Mesenchymal stem cell (in vitro differentiated cells and primary cell): ENCODE measurements at regions not wholly inside any gene's neighbourhood (a gene's known extent, or its start where the extent isn't known, plus 50 kb on each side); places are given as distances from the start of the nearest gene placed in this dataset.

Experiments
- DNase-seq: peaks from one replicate; pipeline ENCODE4 v3.0.0-alpha.2; 2013
- H2AFZ ChIP-seq: one replicate; pipeline ENCODE4 v1.6.1; 2013; ENCODE audit warnings: low read depth, mild to moderate bottlenecking, control low read depth, inconsistent platforms, low read length, moderate library complexity
- H2AK5ac ChIP-seq: 2 replicates; pipeline ENCODE4 v1.6.1; 2013; ENCODE audit warnings: low read length, moderate library complexity, mild to moderate bottlenecking, inconsistent platforms; ENCODE audit not compliant: severe bottlenecking
- H2BK120ac ChIP-seq: one replicate; pipeline ENCODE4 v1.6.1; 2013; ENCODE audit warnings: low read depth, mild to moderate bottlenecking, inconsistent platforms, low read length, moderate library complexity
- H2BK12ac ChIP-seq, 2 experiments: one replicate each; pipeline ENCODE4 v1.6.1; 2013; ENCODE audit warnings: inconsistent platforms in 2 of 2, low read length in 2 of 2, mild to moderate bottlenecking in 2 of 2, moderate library complexity in 2 of 2, control low read depth in 1 of 2
- H2BK15ac ChIP-seq: one replicate; pipeline ENCODE4 v1.6.1; 2013; ENCODE audit warnings: mild to moderate bottlenecking, low read depth, inconsistent platforms; ENCODE audit not compliant: poor library complexity, severe bottlenecking
- H2BK5ac ChIP-seq: 2 replicates; pipeline ENCODE4 v1.6.1; 2013; ENCODE audit warnings: low read depth, mild to moderate bottlenecking, low read length, control low read depth, inconsistent platforms; ENCODE audit not compliant: poor library complexity, severe bottlenecking
- H3K14ac ChIP-seq, 2 experiments: one replicate each; pipeline ENCODE4 v1.6.1; 2013; ENCODE audit warnings: inconsistent platforms in 2 of 2, low read length in 2 of 2, control low read depth in 1 of 2, mild to moderate bottlenecking in 1 of 2, moderate library complexity in 1 of 2
- H3K18ac ChIP-seq, 2 experiments: one replicate each; pipeline ENCODE4 v1.6.1; 2013; ENCODE audit warnings: inconsistent platforms in 2 of 2, low read length in 2 of 2, control low read depth in 1 of 2, low read depth in 1 of 2, mild to moderate bottlenecking in 1 of 2
- H3K23ac ChIP-seq, 2 experiments: one replicate each; pipeline ENCODE4 v1.6.1; 2013; ENCODE audit warnings: inconsistent platforms in 2 of 2, low read length in 2 of 2, mild to moderate bottlenecking in 2 of 2, moderate library complexity in 2 of 2, control low read depth in 1 of 2
- H3K27ac ChIP-seq: 2 replicates; pipeline ENCODE4 v1.5.1; 2013; ENCODE audit warnings: mild to moderate bottlenecking, moderate library complexity, low read length, control low read depth, inconsistent platforms; ENCODE audit not compliant: poor library complexity, severe bottlenecking
- H3K27me3 ChIP-seq, 2 experiments: 2 replicates each; pipeline versions ENCODE4 v1.6.1 to v1.7.0; 2013; ENCODE audit warnings: low read length in 2 of 2, mild to moderate bottlenecking in 2 of 2, moderate library complexity in 2 of 2, control low read depth in 1 of 2, inconsistent platforms in 1 of 2; ENCODE audit not compliant: control insufficient read depth in 1 of 2, insufficient read depth in 1 of 2
- H3K36me3 ChIP-seq, 2 experiments: 2 replicates each; pipeline versions ENCODE4 v1.6.1 to v1.7.0; 2013; ENCODE audit warnings: low read length in 2 of 2, control low read depth in 1 of 2, inconsistent platforms in 1 of 2, low read depth in 1 of 2, mild to moderate bottlenecking in 1 of 2; ENCODE audit not compliant: insufficient read depth in 2 of 2, control insufficient read depth in 1 of 2
- H3K4ac ChIP-seq, 2 experiments: one replicate each; pipeline ENCODE4 v1.6.1; 2013; ENCODE audit warnings: inconsistent platforms in 2 of 2, low read length in 2 of 2, mild to moderate bottlenecking in 2 of 2, moderate library complexity in 2 of 2, control low read depth in 1 of 2, low read depth in 1 of 2
- H3K4me1 ChIP-seq: 2 replicates; pipeline ENCODE4 v1.6.1; 2013; ENCODE audit warnings: low read depth, low read length, control low read depth; ENCODE audit not compliant: control insufficient read depth, insufficient read depth
- H3K4me2 ChIP-seq: 2 replicates; pipeline ENCODE4 v1.6.1; 2013; ENCODE audit warnings: low read length, mild to moderate bottlenecking, inconsistent platforms; ENCODE audit not compliant: poor library complexity, severe bottlenecking
- H3K4me3 ChIP-seq, 2 experiments: 2 replicates each; pipeline versions ENCODE4 v1.5.1 to v1.7.0; 2013; ENCODE audit warnings: low read length in 2 of 2, mild to moderate bottlenecking in 2 of 2, control low read depth in 1 of 2, low read depth in 1 of 2; ENCODE audit not compliant: insufficient read depth in 1 of 2
- H3K79me1 ChIP-seq: replicated peaks from 2 replicates; pipeline ENCODE4 v1.6.1; 2013; ENCODE audit warnings: mild to moderate bottlenecking, control low read depth, low read length, inconsistent platforms; ENCODE audit not compliant: poor library complexity, severe bottlenecking
- H3K9ac ChIP-seq: 2 replicates; pipeline ENCODE4 v1.7.0; 2013; ENCODE audit warnings: mild to moderate bottlenecking, low read length, moderate library complexity
- H3K9me3 ChIP-seq: 2 replicates; pipeline ENCODE4 v1.7.0; 2013; ENCODE audit warnings: mild to moderate bottlenecking, low read length; ENCODE audit not compliant: control insufficient read depth
- H4K8ac ChIP-seq: one replicate; pipeline ENCODE4 v1.6.1; 2013; ENCODE audit warnings: inconsistent platforms, mild to moderate bottlenecking, low read length, moderate library complexity
- H4K91ac ChIP-seq: one replicate; pipeline ENCODE4 v1.6.1; 2013; ENCODE audit warnings: mild to moderate bottlenecking, low read length, inconsistent platforms
- WGBS: methylation state at CpG from one replicate; pipeline ENCODE4 v1.1.7; 2013; ENCODE audit warnings: mixed read lengths; 5-methylcytosine and 5-hydroxymethylcytosine counted together

- H2BK15ac ChIP-seq: no peak overlapping the region
- no peaks in the 10 kb centered on the region for H3K4me1 ChIP-seq
- H2AK5ac ChIP-seq: peak overlapping the region; percentile 36
- no peaks in the 10 kb centered on the region for H3K9me3 ChIP-seq
- H3K14ac ChIP-seq: no peak overlapping the region
- no peaks in the 10 kb centered on the region for H3K79me1 ChIP-seq
- H2BK5ac ChIP-seq: no peak overlapping the region
- 98% methylated on average over 1 of the region's 2 CpGs for WGBS
- no peak overlapping the region for H3K4ac ChIP-seq
- H3K36me3 ChIP-seq: no peaks in the 10 kb centered on the region
- no peak overlapping the region for H3K4me2 ChIP-seq
- no peak overlapping the region for H4K8ac ChIP-seq
- no peak overlapping the region for H3K27ac ChIP-seq
- H3K4me3 ChIP-seq: no peak overlapping the region
- no peak overlapping the region for H3K23ac ChIP-seq
- H3K18ac ChIP-seq: no peak overlapping the region
- no peak for DNase-seq
- no peak overlapping the region for H2BK12ac ChIP-seq
- no peak overlapping the region for H3K9ac ChIP-seq
- no peak overlapping the region for H2AFZ ChIP-seq
- H2BK120ac ChIP-seq: no peak overlapping the region
- H3K27me3 ChIP-seq: no peaks in the 10 kb centered on the region
- H4K91ac ChIP-seq: no peak overlapping the region
Measured at GRCh38 chr13:74990992-74991391, 491.0 kb downstream of the TBC1D4 start.

GRCh38 chr13:74987124-74987690 is 494.8 kb downstream of the TBC1D4 start:
- Histone ChIP-seq H3K36me3 (no peaks in the 10 kb centered on the region), H2AK5ac (no peak overlapping the region), H3K4me1 (no peaks in the 10 kb centered on the region), H3K4me2 (no peak overlapping the region), H3K18ac (no peak overlapping the region), H3K9me3 (no peaks in the 10 kb centered on the region), H2BK12ac (no peak overlapping the region), H3K27ac (no peak overlapping the region), H3K9ac (no peak overlapping the region), H2BK5ac (no peak overlapping the region), H2BK15ac (no peak overlapping the region), H4K91ac (no peak overlapping the region), H4K8ac (no peak overlapping the region), H3K27me3 (no peaks in the 10 kb centered on the region), H2BK120ac (no peak overlapping the region), H2AFZ (no peak overlapping the region), H3K14ac (no peak overlapping the region), H3K23ac (no peak overlapping the region), H3K4me3 (no peak overlapping the region), H3K79me1 (no peaks in the 10 kb centered on the region), H3K4ac (no peak overlapping the region)
- DNase-seq: no peak

GRCh38 chr13:74986609-74987008 is 495.4 kb downstream of the TBC1D4 start:
- Histone ChIP-seq H3K36me3 (no peaks in the 10 kb centered on the region), H4K91ac (no peak overlapping the region), H2BK5ac (no peak overlapping the region), H4K8ac (no peak overlapping the region), H3K23ac (no peak overlapping the region), H3K4me2 (no peak overlapping the region), H3K4me3 (no peak overlapping the region), H3K27me3 (no peaks in the 10 kb centered on the region), H2BK12ac (no peak overlapping the region), H2BK120ac (no peak overlapping the region), H3K4me1 (no peaks in the 10 kb centered on the region), H3K14ac (no peak overlapping the region), H2AFZ (no peak overlapping the region), H2AK5ac (no peak overlapping the region), H3K9ac (no peak overlapping the region), H2BK15ac (no peak overlapping the region), H3K27ac (no peak overlapping the region), H3K9me3 (no peaks in the 10 kb centered on the region), H3K18ac (no peak overlapping the region), H3K79me1 (no peaks in the 10 kb centered on the region), H3K4ac (no peak overlapping the region)
- 50% methylated on average over 1 of the region's 2 CpGs for WGBS
- no peak for DNase-seq

GRCh38 chr13:74979703-74980102 is 502.3 kb downstream of the TBC1D4 start:
- H2AFZ ChIP-seq: no peak overlapping the region
- H3K27me3 ChIP-seq: no peaks in the 10 kb centered on the region
- H2BK15ac ChIP-seq: no peak overlapping the region
- no peak overlapping the region for H3K9ac ChIP-seq
- H2AK5ac ChIP-seq: no peak overlapping the region
- no peak overlapping the region for H3K4me3 ChIP-seq
- no peak overlapping the region for H2BK120ac ChIP-seq
- H3K4me1 ChIP-seq: peaks cover 2% of the 10 kb centered on the region
- H3K4ac ChIP-seq: no peak overlapping the region
- H3K9me3 ChIP-seq: no peaks in the 10 kb centered on the region
- no peaks in the 10 kb centered on the region for H3K79me1 ChIP-seq
- no peak overlapping the region for H3K18ac ChIP-seq
- no peak overlapping the region for H4K8ac ChIP-seq
- no peak overlapping the region for H2BK5ac ChIP-seq
- no peak overlapping the region for H3K14ac ChIP-seq
- no peak overlapping the region for H3K4me2 ChIP-seq
- 5% methylated on average over 1 of the region's 2 CpGs for WGBS
- no peak overlapping the region for H3K23ac ChIP-seq
- H4K91ac ChIP-seq: no peak overlapping the region
- no peak for DNase-seq
- H2BK12ac ChIP-seq: no peak overlapping the region
- no peak overlapping the region for H3K27ac ChIP-seq
- H3K36me3 ChIP-seq: no peaks in the 10 kb centered on the region
